Astrocyte (in vitro differentiated cells and primary cell): ENCODE measurements at regions not wholly inside any gene's neighbourhood (a gene's known extent, or its start where the extent isn't known, plus 50 kb on each side); places are given as distances from the start of the nearest gene placed in this dataset.

Experiments used
- DNase-seq: peaks from one replicate; pipeline ENCODE4 v3.0.0-alpha.2; 2010; ENCODE audit warnings: low read depth
- FAIRE-seq: peaks from 2 replicates; lab custom pipeline; 2011; peaks lifted over from hg19 to GRCh38; lab: Jason Lieb, UNC
- H2AFZ ChIP-seq: 2 replicates; pipeline ENCODE4 v1.6.0; 2012; ENCODE audit warnings: low read depth, low read length, inconsistent platforms
- H3K27ac ChIP-seq: 2 replicates; pipeline ENCODE4 v1.5.1; 2011; ENCODE audit warnings: low read depth, low read length, inconsistent platforms
- H3K27me3 ChIP-seq: 2 replicates; pipeline ENCODE4 v1.6.0; 2011; ENCODE audit warnings: low read length, inconsistent platforms; ENCODE audit not compliant: insufficient read depth
- H3K36me3 ChIP-seq: 2 replicates; pipeline ENCODE4 v1.5.1; 2011; ENCODE audit warnings: low read length, inconsistent platforms; ENCODE audit not compliant: insufficient read depth
- H3K4me1 ChIP-seq: 2 replicates; pipeline ENCODE4 v1.5.1; 2011; ENCODE audit warnings: low read length, inconsistent platforms; ENCODE audit not compliant: insufficient read depth
- H3K4me2 ChIP-seq: 2 replicates; pipeline ENCODE4 v1.6.0; 2012; ENCODE audit warnings: low read length, inconsistent platforms
- H3K4me3 ChIP-seq: 2 replicates; pipeline ENCODE4 v1.5.1; 2011; ENCODE audit warnings: low read depth, mild to moderate bottlenecking, low read length, inconsistent platforms; ENCODE audit not compliant: insufficient read depth
- H3K79me2 ChIP-seq: 2 replicates; pipeline ENCODE4 v1.6.0; 2012; ENCODE audit warnings: mild to moderate bottlenecking, low read length, inconsistent platforms; ENCODE audit not compliant: insufficient read depth
- H3K9ac ChIP-seq: 2 replicates; pipeline ENCODE4 v1.6.0; 2012; ENCODE audit warnings: mild to moderate bottlenecking, low read length, inconsistent platforms
- H3K9me3 ChIP-seq: 2 replicates; pipeline ENCODE4 v1.5.1; 2012; ENCODE audit warnings: low read depth, mild to moderate bottlenecking, low read length, inconsistent platforms; ENCODE audit not compliant: insufficient read depth
- H4K20me1 ChIP-seq: 2 replicates; pipeline ENCODE4 v1.6.0; 2012; ENCODE audit warnings: low read length, inconsistent platforms; ENCODE audit not compliant: insufficient read depth
- H3K27ac Mint-ChIP-seq: one replicate; pipeline ENCODE4 v1.8.0; 2021; ENCODE audit warnings: mild to moderate bottlenecking, mixed read lengths; ENCODE audit not compliant: unreplicated experiment
- H3K27me3 Mint-ChIP-seq: one replicate; pipeline ENCODE4 v1.8.0; 2021; ENCODE audit warnings: low read depth, mixed read lengths; ENCODE audit not compliant: unreplicated experiment
- H3K36me3 Mint-ChIP-seq: one replicate; pipeline ENCODE4 v1.8.0; 2021; ENCODE audit warnings: low read depth, mixed read lengths; ENCODE audit not compliant: unreplicated experiment
- H3K4me1 Mint-ChIP-seq: one replicate; pipeline ENCODE4 v1.8.0; 2021; ENCODE audit warnings: low read depth, mixed read lengths; ENCODE audit not compliant: unreplicated experiment
- H3K4me3 Mint-ChIP-seq: one replicate; pipeline ENCODE4 v1.8.0; 2021; ENCODE audit warnings: mild to moderate bottlenecking, moderate library complexity, mixed read lengths; ENCODE audit not compliant: unreplicated experiment
- H3K9me3 Mint-ChIP-seq: one replicate; pipeline ENCODE4 v1.8.0; 2021; ENCODE audit warnings: mild to moderate bottlenecking, mixed read lengths; ENCODE audit not compliant: unreplicated experiment
- CTCF ChIP-seq: IDR thresholded peaks from 2 replicates; pipeline ENCODE4 v1.5.1; 2011; ENCODE audit warnings: low read depth, mild to moderate bottlenecking, inconsistent platforms, low read length, moderate library complexity; ENCODE audit not compliant: insufficient read depth
- EZH2 ChIP-seq: IDR thresholded peaks from 2 replicates; pipeline ENCODE4 v1.6.1; 2012; ENCODE audit warnings: mild to moderate bottlenecking, low read length, inconsistent platforms; ENCODE audit not compliant: insufficient read depth

- Histone ChIP-seq H3K9ac (no peak overlapping the region), H3K79me2 (no peaks in the 10 kb centered on the region), H3K4me2 (no peak overlapping the region), H3K27ac (no peak overlapping the region), H3K36me3 (no peaks in the 10 kb centered on the region), H3K4me3 (no peak overlapping the region), H3K4me1 (no peaks in the 10 kb centered on the region), H4K20me1 (no peaks in the 10 kb centered on the region), H3K27me3 (no peaks in the 10 kb centered on the region), H2AFZ (no peak overlapping the region), H3K9me3 (no peaks in the 10 kb centered on the region)
- Mint-ChIP-seq H3K27ac (no peak overlapping the region), H3K4me1 (no peaks in the 10 kb centered on the region), H3K9me3 (no peaks in the 10 kb centered on the region), H3K27me3 (no peaks in the 10 kb centered on the region), H3K36me3 (no peaks in the 10 kb centered on the region), H3K4me3 (no peak overlapping the region)
- TF ChIP-seq CTCF, result no peak
- no peak for TF ChIP-seq EZH2
- no peak for DNase-seq
- no peak for FAIRE-seq
Observed at GRCh38 chr4:132527817-132528216, 621.3 kb upstream of the PCDH10 start.

DNA sequence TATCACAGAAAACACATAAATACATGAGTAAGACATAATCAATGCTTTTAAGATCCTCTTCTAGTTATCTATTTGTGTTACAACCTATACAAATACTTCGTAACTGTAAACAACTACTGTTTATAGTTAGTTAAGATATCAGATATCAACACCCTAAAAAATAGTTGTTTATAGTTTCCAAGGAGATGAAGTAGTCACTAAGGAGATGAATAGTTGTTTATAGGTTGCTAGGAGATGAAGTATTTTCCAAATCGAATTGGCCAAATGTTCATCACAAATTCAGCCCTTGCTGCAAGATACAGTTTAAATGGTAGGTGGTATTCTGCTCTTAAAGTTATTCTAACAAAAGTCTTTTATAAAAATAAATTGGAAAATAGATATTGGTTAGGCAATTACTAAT lies 618.2 kb upstream of the PCDH10 start:
- Histone ChIP-seq H3K9me3 (no peaks in the 10 kb centered on the region), H3K27me3 (no peaks in the 10 kb centered on the region), H3K79me2 (no peaks in the 10 kb centered on the region), H3K9ac (no peak overlapping the region), H3K36me3 (no peaks in the 10 kb centered on the region), H3K4me3 (no peak overlapping the region), H3K4me2 (no peak overlapping the region), H4K20me1 (no peaks in the 10 kb centered on the region), H3K27ac (no peak overlapping the region), H2AFZ (no peak overlapping the region), H3K4me1 (no peaks in the 10 kb centered on the region)
- Mint-ChIP-seq H3K27ac (no peak overlapping the region), H3K4me1 (no peaks in the 10 kb centered on the region), H3K36me3 (no peaks in the 10 kb centered on the region), H3K4me3 (no peak overlapping the region), H3K27me3 (no peaks in the 10 kb centered on the region), H3K9me3 (no peaks in the 10 kb centered on the region)
- FAIRE-seq, result no peak
- TF ChIP-seq EZH2, result no peak
- no peak for TF ChIP-seq CTCF
- no peak for DNase-seq

DNA sequence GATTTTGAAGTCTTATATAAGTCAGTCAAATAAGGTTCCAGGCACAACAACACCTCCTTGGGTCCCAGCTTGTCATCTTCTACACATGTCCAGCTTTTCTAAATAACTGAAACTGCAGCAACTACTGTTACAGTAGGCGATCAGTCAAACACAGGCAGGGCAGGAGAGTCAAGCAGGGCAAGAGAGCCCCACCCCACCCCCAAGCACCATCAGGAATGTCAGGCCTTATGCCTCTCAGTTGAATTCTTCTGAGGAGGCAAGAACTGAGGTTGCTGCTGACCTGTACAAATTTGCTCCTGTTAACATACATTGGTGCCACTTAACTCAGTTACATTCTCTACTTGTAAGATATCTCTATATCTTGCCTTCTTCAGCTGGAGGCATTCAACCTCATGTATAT lies 608.8 kb upstream of the PCDH10 start:
- no peaks in the 10 kb centered on the region for H3K79me2 ChIP-seq
- H3K4me2 ChIP-seq, result no peak overlapping the region
- H3K9me3 Mint-ChIP-seq, result no peaks in the 10 kb centered on the region
- H2AFZ ChIP-seq, result no peak overlapping the region
- no peak overlapping the region for H3K4me3 ChIP-seq
- H3K36me3 Mint-ChIP-seq, result no peaks in the 10 kb centered on the region
- H3K4me1 ChIP-seq, result no peaks in the 10 kb centered on the region
- no peaks in the 10 kb centered on the region for H3K27me3 Mint-ChIP-seq
- no peak for FAIRE-seq
- H3K9ac ChIP-seq, result no peak overlapping the region
- H3K4me1 Mint-ChIP-seq, result no peaks in the 10 kb centered on the region
- no peaks in the 10 kb centered on the region for H3K9me3 ChIP-seq
- H3K36me3 ChIP-seq, result no peaks in the 10 kb centered on the region
- H3K27ac ChIP-seq, result no peak overlapping the region
- DNase-seq, result no peak
- no peak overlapping the region for H3K27ac Mint-ChIP-seq
- no peaks in the 10 kb centered on the region for H4K20me1 ChIP-seq
- H3K4me3 Mint-ChIP-seq, result no peak overlapping the region
- no peak for TF ChIP-seq EZH2
- no peaks in the 10 kb centered on the region for H3K27me3 ChIP-seq
